ENCODE measurements at regions not wholly inside any gene's neighbourhood (a gene's known extent, or its start where the extent isn't known, plus 50 kb on each side); places are given as distances from the start of the nearest gene placed in this dataset.

DNA sequence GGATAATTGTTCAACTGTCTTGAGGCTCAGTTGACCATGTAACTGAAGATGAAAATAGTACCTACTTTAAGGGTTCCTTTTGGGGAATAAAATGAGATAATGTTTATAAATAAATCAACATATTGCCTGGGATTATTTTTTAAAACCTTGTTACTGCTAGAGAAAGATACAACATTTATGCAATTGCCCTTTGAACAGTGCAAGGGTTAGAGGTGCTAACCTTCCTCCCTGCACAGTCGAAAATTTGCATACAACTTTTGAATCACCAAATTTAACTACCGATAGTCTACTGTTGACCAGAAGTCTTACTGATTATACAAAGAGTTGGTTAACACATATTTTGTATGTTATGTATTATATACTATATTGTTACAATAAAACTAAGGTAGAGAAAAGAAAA lies 750.0 kb downstream of the EFNB2 start:
- WGBS, 2 donors, result 85 to 88% methylated on average over 2 of the region's 2 CpGs
- no peak for DNase-seq
- intact Hi-C loops (cut with DNase I), result no loop called here

DNA sequence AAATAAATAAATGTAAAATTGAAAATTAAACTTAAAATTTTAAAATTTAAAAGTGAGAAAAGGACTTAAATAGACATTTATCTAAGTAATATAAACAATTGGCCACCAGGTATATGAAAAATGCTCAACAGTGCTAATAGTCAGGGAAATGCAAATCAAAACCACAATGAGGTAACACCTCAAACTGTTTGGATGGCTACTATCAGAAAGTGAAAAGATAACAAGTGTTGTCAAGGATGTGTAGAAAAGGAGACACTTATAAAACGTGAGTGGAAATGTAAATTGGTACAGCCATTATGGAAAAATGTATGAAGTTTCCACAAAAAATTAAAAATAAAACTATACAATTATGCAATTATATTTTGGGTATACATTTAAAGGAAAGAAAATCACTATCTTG lies 752.2 kb downstream of the EFNB2 start:
- no peak for DNase-seq
- Histone ChIP-seq H3K27ac (no peak overlapping the region), H3K9me3 (no peaks in the 10 kb centered on the region), H3K36me3 (no peaks in the 10 kb centered on the region), H3K4me1 (peaks cover 0 to 6% of the 10 kb centered on the region in 2 donors), H3K27me3 (no peaks in the 10 kb centered on the region), H3K4me3 (replicated peaks in 1 of 3) (no peak overlapping the region)
- WGBS, 2 donors, result 71 to 76% methylated on average over 1 of the region's 1 CpG
- intact Hi-C loops (cut with DNase I), result no loop called here
- TF ChIP-seq, protein P1, sequence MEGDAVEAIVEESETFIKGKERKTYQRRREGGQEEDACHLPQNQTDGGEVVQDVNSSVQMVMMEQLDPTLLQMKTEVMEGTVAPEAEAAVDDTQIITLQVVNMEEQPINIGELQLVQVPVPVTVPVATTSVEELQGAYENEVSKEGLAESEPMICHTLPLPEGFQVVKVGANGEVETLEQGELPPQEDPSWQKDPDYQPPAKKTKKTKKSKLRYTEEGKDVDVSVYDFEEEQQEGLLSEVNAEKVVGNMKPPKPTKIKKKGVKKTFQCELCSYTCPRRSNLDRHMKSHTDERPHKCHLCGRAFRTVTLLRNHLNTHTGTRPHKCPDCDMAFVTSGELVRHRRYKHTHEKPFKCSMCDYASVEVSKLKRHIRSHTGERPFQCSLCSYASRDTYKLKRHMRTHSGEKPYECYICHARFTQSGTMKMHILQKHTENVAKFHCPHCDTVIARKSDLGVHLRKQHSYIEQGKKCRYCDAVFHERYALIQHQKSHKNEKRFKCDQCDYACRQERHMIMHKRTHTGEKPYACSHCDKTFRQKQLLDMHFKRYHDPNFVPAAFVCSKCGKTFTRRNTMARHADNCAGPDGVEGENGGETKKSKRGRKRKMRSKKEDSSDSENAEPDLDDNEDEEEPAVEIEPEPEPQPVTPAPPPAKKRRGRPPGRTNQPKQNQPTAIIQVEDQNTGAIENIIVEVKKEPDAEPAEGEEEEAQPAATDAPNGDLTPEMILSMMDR (IDR thresholded peaks at IDR 0.05), result no peak
- no peak for TF ChIP-seq POLR2A (IDR thresholded peaks at IDR 0.05)

More for the DNA sequence above, 750.0 kb downstream of the EFNB2 start:
- no peak overlapping the region for H3K4me3 ChIP-seq (replicated peaks in 1 of 3)
- peaks cover 0 to 6% of the 10 kb centered on the region in 2 donors for H3K4me1 ChIP-seq
- H3K27ac ChIP-seq, result no peak overlapping the region
- no peak for TF ChIP-seq POLR2A (IDR thresholded peaks at IDR 0.05)
- TF ChIP-seq, protein P1 (IDR thresholded peaks at IDR 0.05), result no peak
- no peaks in the 10 kb centered on the region for H3K9me3 ChIP-seq
- H3K36me3 ChIP-seq, result no peaks in the 10 kb centered on the region
- no peaks in the 10 kb centered on the region for H3K27me3 ChIP-seq

DNA sequence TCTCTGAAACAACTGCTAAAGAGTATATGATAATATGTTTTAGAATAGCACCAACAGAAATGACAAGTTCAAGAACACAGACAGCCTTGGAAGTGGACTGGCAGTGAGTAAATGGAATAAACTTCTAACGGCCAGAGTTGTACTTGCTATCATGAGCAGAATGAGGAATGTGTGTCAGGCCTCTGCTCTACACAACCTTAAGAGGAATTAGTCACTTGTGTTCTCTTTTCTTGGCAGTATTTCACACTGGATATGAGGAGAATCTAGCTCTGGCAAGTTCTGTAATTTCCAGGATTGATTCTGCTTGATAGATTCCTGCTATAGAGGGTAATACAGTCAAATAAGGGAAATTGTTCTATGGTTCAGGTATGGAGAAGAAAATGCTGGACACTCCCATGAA lies 757.3 kb downstream of the EFNB2 start:
- intact Hi-C loops (cut with DNase I), result no loop called here
- Histone ChIP-seq H3K36me3 (no peaks in the 10 kb centered on the region), H3K4me3 (replicated peaks in 1 of 3) (no peak overlapping the region), H3K27me3 (no peaks in the 10 kb centered on the region), H3K9me3 (no peaks in the 10 kb centered on the region), H3K27ac (no peak overlapping the region), H3K4me1 (no peaks in the 10 kb centered on the region)
- TF ChIP-seq, protein P1 (IDR thresholded peaks at IDR 0.05), result no peak
- no peak for TF ChIP-seq POLR2A (IDR thresholded peaks at IDR 0.05)
- 26 to 41% methylated on average over 1 of the region's 1 CpG for WGBS, 2 donors
- no peak for DNase-seq

DNA sequence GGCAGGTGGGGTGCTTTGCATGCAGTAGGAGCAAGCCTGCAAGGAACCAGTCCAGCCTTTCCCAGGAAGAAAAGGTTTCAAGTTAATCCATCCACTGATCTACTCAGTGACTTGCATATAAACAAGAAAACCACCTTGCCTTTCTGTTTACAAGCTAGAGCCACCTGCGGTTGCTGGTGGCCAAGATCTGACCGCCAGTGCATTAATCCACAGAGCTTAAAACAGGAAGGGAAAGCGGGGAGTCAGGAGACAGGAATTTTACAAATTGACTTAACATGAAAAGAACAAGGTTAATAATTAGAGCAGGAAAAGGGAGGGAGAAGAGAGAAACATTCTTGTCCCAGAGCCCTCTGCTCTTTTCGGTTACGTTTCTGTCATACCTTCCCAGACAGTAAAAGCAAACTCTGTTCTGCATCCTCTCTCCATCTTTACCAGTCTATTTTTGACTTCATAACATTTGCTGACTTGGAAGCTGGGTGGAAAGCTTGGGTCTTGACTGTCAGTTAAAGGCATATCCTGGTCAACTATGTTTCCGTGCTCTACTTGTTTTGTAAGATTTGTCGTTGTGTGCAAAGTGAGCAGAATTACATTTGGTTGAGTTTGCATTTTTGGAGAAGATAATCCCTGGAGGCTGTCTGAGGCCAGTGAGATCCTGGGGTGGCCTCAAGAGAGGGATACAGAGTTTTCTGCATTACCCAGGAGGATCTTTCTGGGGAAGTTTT lies 760.6 kb downstream of the EFNB2 start:
- WGBS, 2 donors, result 75 to 78% methylated on average over 7 of the region's 7 CpGs
- H3K27ac ChIP-seq, result no peak overlapping the region
- no peaks in the 10 kb centered on the region for H3K4me1 ChIP-seq
- intact Hi-C loops (cut with DNase I), result no loop called here
- no peak for DNase-seq
- H3K9me3 ChIP-seq, result no peaks in the 10 kb centered on the region
- no peaks in the 10 kb centered on the region for H3K36me3 ChIP-seq
- no peaks in the 10 kb centered on the region for H3K27me3 ChIP-seq
- TF ChIP-seq, protein P1 (IDR thresholded peaks at IDR 0.05), result no peak
- TF ChIP-seq POLR2A (IDR thresholded peaks at IDR 0.05), result no peak
- no peak overlapping the region for H3K4me3 ChIP-seq (replicated peaks in 1 of 3)

DNA sequence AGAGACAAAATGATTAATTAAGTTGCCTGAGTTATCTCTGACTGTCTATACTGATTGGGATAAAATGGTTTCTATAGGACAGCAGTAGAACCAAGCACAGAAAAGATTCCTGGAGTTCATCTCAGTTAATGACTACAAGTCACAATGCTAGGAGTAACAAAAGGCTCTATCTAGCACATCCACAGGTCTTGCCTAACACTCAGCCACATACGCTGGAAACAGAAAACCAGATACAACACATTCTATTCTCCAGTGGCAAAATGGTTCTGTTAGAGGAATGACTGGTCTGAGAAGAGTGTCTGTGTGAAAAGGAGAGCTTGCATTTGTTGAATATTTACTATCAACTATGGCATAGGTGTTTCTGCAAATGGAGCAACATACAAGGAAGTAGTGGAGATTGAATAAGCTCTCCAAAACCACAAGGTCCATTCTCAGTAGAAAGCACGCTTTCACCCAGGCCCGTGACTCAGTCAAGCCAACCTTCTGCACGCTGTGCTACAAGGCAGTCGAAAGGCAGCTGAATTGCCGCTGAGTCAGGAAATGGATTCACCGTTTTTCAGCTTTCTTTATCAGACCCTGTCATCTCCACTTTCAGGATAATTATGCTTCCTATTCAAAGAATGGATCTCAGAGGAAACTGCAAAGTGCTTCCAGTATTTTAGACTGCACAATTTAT lies 761.5 kb downstream of the EFNB2 start:
- WGBS, 2 donors, result 65 to 71% methylated on average over 7 of the region's 7 CpGs
- no peak for DNase-seq
- intact Hi-C loops (cut with DNase I), result no loop called here
- H3K4me3 ChIP-seq (replicated peaks in 1 of 3), result no peak overlapping the region
- TF ChIP-seq POLR2A (IDR thresholded peaks at IDR 0.05), result no peak
- TF ChIP-seq, protein P1 (IDR thresholded peaks at IDR 0.05), result no peak
- H3K27me3 ChIP-seq, result no peaks in the 10 kb centered on the region
- H3K36me3 ChIP-seq, result no peaks in the 10 kb centered on the region
- H3K9me3 ChIP-seq, result no peaks in the 10 kb centered on the region
- H3K4me1 ChIP-seq, result no peaks in the 10 kb centered on the region
- H3K27ac ChIP-seq, result no peak overlapping the region

Measured in thyroid gland (tissue), 4 donors.